SU-DHL-6 (cell line): ENCODE measurements at regions not wholly inside any gene's neighbourhood (a gene's known extent, or its start where the extent isn't known, plus 50 kb on each side); places are given as distances from the start of the nearest gene placed in this dataset.

Source experiments
- H2AFZ ChIP-seq: fragments of 200-600 bp; sonication (generic); 2 replicates; pipeline ENCODE4 v1.6.1; 2014; ENCODE audit warnings: low read depth, mild to moderate bottlenecking, moderate library complexity, mixed read lengths, antibody characterized with exemption, low read length; ENCODE audit not compliant: severe bottlenecking
- H3F3A ChIP-seq: fragments of 200-600 bp; shearing (Covaris generic); 2 replicates; pipeline ENCODE4 v1.6.0; 2016; ENCODE audit warnings: antibody characterized with exemption, mild to moderate bottlenecking; ENCODE audit not compliant: insufficient read depth
- H3K27ac ChIP-seq: fragments of 200-600 bp; sonication (generic); 2 replicates; pipeline ENCODE4 v1.5.1; 2016; ENCODE audit warnings: low read depth, mild to moderate bottlenecking, low read length, moderate library complexity, mixed read lengths
- H3K27me3 ChIP-seq: fragments of 200-600 bp; sonication (generic), shearing (Covaris generic); 2 replicates; pipeline ENCODE4 v1.6.0; 2014; ENCODE audit warnings: mild to moderate bottlenecking, low read length
- H3K36me3 ChIP-seq: fragments of 200-600 bp; sonication (generic); 2 replicates; pipeline ENCODE4 v1.6.1; 2014; ENCODE audit warnings: mild to moderate bottlenecking, low read length, mixed read lengths
- H3K4me2 ChIP-seq: fragments of 300-600, 200-600 bp; shearing (Covaris generic), sonication (generic); 2 replicates; pipeline ENCODE4 v1.6.0; 2014; ENCODE audit warnings: low read length, low read depth, mild to moderate bottlenecking; ENCODE audit not compliant: poor library complexity, severe bottlenecking
- H3K4me3 ChIP-seq: fragments of 200-600 bp; sonication (generic); 2 replicates; pipeline ENCODE4 v1.5.1; 2014; ENCODE audit warnings: antibody characterized with exemption, low read length, mild to moderate bottlenecking, mixed read lengths; ENCODE audit not compliant: insufficient read depth, poor library complexity, severe bottlenecking
- H3K79me2 ChIP-seq: fragments of 200-600 bp; sonication (generic); 2 replicates; pipeline ENCODE4 v1.6.1; 2014; ENCODE audit warnings: mild to moderate bottlenecking, low read length, moderate library complexity; ENCODE audit not compliant: insufficient read depth
- H3K9ac ChIP-seq: fragments of 200-600 bp; sonication (generic); 2 replicates; pipeline ENCODE4 v1.7.0; 2014; ENCODE audit warnings: mild to moderate bottlenecking, low read length
- H3K9me2 ChIP-seq: fragments of 200-600 bp; sonication (generic); replicated peaks from 2 replicates; pipeline ENCODE4 v1.6.1; 2014; ENCODE audit warnings: low read length; ENCODE audit not compliant: insufficient read depth
- H3K9me3 ChIP-seq: fragments of 200-600 bp; sonication (generic); 2 replicates; pipeline ENCODE4 v1.6.1; 2014; ENCODE audit warnings: low read length, mixed read lengths; ENCODE audit not compliant: insufficient read depth
- H4K20me1 ChIP-seq: fragments of 200-600 bp; sonication (generic); 2 replicates; pipeline ENCODE4 v1.6.1; 2014; ENCODE audit warnings: low read depth, mild to moderate bottlenecking, antibody characterized with exemption, low read length, moderate library complexity, mixed read lengths
- CTCF ChIP-seq: fragments of 200-600 bp; sonication (generic); IDR thresholded peaks from one replicate; pipeline ENCODE4 v1.5.1; 2017; ENCODE audit warnings: antibody characterized with exemption, mild to moderate bottlenecking, low read length, moderate library complexity; ENCODE audit not compliant: insufficient read depth, poor library complexity, severe bottlenecking
- EZH2phosphoT487 ChIP-seq: fragments of 200-600 bp; sonication (generic), shearing (Covaris generic); conservative IDR thresholded peaks from 2 replicates; pipeline ENCODE4 v1.6.1; 2018; ENCODE audit warnings: mild to moderate bottlenecking, antibody characterized with exemption, low read length, moderate library complexity, mixed read lengths

- Histone ChIP-seq H3K4me3 (no peak overlapping the region), H3F3A (no peaks in the 10 kb centered on the region), H3K27ac (no peak overlapping the region), H3K79me2 (no peaks in the 10 kb centered on the region), H3K4me2 (no peak overlapping the region), H3K9me3 (no peaks in the 10 kb centered on the region), H3K27me3 (no peaks in the 10 kb centered on the region), H3K36me3 (no peaks in the 10 kb centered on the region), H3K9ac (no peak overlapping the region), H4K20me1 (no peaks in the 10 kb centered on the region; the same call in 1 of the 2 replicates), H2AFZ (no peak overlapping the region), H3K9me2 (no peaks in the 10 kb centered on the region)
- TF ChIP-seq CTCF (no peak), EZH2phosphoT487 (no peak)
Measured at GRCh38 chr7:21300692-21301091, 127.2 kb upstream of the SP4 start.

DNA sequence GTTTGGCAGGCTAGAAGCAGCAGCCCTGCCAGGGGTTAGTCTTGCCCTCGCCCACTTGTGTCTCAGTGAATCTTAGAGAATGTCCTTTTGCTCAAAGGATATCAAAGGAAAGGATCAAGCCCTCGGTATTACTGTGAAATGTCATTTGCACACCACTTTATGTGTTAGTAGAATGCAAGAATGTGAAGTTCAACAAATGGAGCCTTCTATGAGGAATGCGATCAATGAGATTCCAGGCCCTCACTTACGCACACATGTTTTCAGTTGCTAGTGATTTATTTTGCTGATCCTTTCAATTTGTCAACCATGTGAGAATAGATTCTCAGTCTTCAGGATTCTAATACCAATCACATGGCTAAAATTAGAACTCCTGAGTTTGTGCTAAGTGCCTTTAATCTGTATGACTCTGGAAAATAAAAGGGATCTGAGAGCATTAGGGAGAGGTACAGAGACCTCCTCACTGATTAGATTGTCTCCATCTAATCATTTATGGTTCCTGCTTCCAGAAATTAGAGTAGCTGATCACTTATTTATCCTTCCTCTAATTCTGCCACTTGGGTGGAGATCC is 123.0 kb upstream of the SP4 start:
- no peaks in the 10 kb centered on the region for H3K36me3 ChIP-seq
- H3K9me2 ChIP-seq = no peaks in the 10 kb centered on the region
- H3K79me2 ChIP-seq = no peaks in the 10 kb centered on the region
- H2AFZ ChIP-seq = no peak overlapping the region
- no peak overlapping the region for H3K4me3 ChIP-seq
- H3K27me3 ChIP-seq = no peaks in the 10 kb centered on the region
- H3K27ac ChIP-seq = no peak overlapping the region
- no peak for TF ChIP-seq CTCF
- TF ChIP-seq EZH2phosphoT487 = no peak
- no peak overlapping the region for H3K9ac ChIP-seq
- no peaks in the 10 kb centered on the region for H4K20me1 ChIP-seq
- no peaks in the 10 kb centered on the region; the same call in 1 of the 2 replicates for H3K9me3 ChIP-seq
- H3K4me2 ChIP-seq = no peak overlapping the region
- H3F3A ChIP-seq = no peaks in the 10 kb centered on the region

DNA sequence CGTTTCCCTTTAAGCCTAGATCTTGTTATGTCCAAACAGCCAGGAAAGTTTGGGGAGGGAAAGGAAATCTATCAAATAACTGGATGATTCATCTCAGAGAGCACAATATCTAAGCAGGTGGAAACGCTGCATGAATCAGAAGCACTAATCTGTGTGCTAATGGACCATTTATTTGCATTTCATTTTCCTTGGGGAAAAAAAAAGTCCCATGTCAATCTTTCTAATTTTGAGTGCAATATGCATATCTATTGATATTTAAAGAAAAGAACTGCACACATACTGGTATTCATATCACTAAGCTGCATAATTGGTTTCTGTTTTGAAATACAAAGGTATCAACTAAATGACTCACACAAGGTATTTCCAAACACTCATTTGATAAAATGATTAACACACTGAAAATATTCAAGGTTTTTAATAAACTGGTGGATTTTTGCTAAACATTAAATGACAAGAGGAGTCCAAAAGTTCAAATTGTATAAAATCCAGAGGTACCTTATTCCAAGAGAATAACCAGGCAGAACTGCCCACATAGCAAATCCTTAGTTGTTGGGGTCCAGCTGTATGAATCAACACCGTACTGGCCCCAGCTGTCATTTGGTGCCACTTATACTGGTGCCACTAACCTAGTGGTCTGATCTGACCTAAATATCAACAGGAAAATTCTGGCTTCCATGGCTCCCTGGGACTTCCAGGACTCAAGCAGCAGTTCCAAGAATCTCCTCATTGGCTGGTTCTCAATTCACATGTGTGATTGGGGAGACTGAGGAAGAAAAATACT is 122.2 kb upstream of the SP4 start:
- Histone ChIP-seq H3K9me3 (no peaks in the 10 kb centered on the region; the same call in 1 of the 2 replicates), H3K4me2 (no peak overlapping the region), H2AFZ (no peak overlapping the region), H3K79me2 (no peaks in the 10 kb centered on the region), H3K27me3 (no peaks in the 10 kb centered on the region), H3K9me2 (no peaks in the 10 kb centered on the region), H3K9ac (no peak overlapping the region), H4K20me1 (no peaks in the 10 kb centered on the region), H3F3A (no peaks in the 10 kb centered on the region), H3K36me3 (no peaks in the 10 kb centered on the region), H3K4me3 (no peak overlapping the region), H3K27ac (no peak overlapping the region)
- TF ChIP-seq EZH2phosphoT487 = no peak
- TF ChIP-seq CTCF = no peak
